GM18498 (cell line): ENCODE measurements at regions not wholly inside any gene's neighbourhood (a gene's known extent, or its start where the extent isn't known, plus 50 kb on each side); places are given as distances from the start of the nearest gene placed in this dataset.
"Not testable (repeated sequence)": the region's sequence is repeated elsewhere in the genome, so short reads cannot be mapped to it uniquely, and the experiment has no call there.

Source experiments
- ATAC-seq: cut with Tn5 transposase; IDR thresholded peaks from one replicate; pipeline ENCODE4 v1.9.1; 2021; ENCODE audit warnings: mild to moderate bottlenecking, moderate library complexity; ENCODE audit not compliant: unreplicated experiment

GRCh38 chr20:6715401-6715941 is 52.0 kb upstream of the BMP2 start:
- no peak for ATAC-seq

GRCh38 chr20:6714279-6714711 is 53.2 kb upstream of the BMP2 start:
- no peak for ATAC-seq

- ATAC-seq, result no peak
Observed at GRCh38 chr20:6711951-6712649, 55.4 kb upstream of the BMP2 start.

GRCh38 chr20:6709910-6710595 is 57.4 kb upstream of the BMP2 start:
- ATAC-seq, result no peak

GRCh38 chr20:6708010-6708409 is 59.5 kb upstream of the BMP2 start:
- no peak for ATAC-seq

GRCh38 chr20:6707321-6707831 is 60.1 kb upstream of the BMP2 start:
- ATAC-seq, result no peak

GRCh38 chr20:6705926-6706548 is 61.4 kb upstream of the BMP2 start:
- no peak for ATAC-seq

GRCh38 chr20:6705106-6705766 is 62.2 kb upstream of the BMP2 start:
- no peak for ATAC-seq

- ATAC-seq, result no peak
Observed at GRCh38 chr20:6704132-6704861, 63.2 kb upstream of the BMP2 start.

GRCh38 chr20:6703656-6704055 is 63.8 kb upstream of the BMP2 start:
- no peak for ATAC-seq

GRCh38 chr20:6703047-6703446 is 64.4 kb upstream of the BMP2 start:
- ATAC-seq, result no peak

- ATAC-seq, result no peak
Observed at GRCh38 chr20:6702144-6702543, 65.3 kb upstream of the BMP2 start.

- no peak for ATAC-seq
Observed at GRCh38 chr20:6700563-6701329, 66.7 kb upstream of the BMP2 start.

- ATAC-seq, result no peak
Observed at GRCh38 chr20:6699921-6700562, 67.4 kb upstream of the BMP2 start.

- no peak for ATAC-seq
Observed at GRCh38 chr20:6698723-6699122, 68.8 kb upstream of the BMP2 start.

GRCh38 chr20:6698056-6698455 is 69.4 kb upstream of the BMP2 start:
- no peak for ATAC-seq

GRCh38 chr20:6697228-6697972 is 70.1 kb upstream of the BMP2 start:
- ATAC-seq, result no peak

GRCh38 chr20:6696001-6696400 is 71.5 kb upstream of the BMP2 start:
- no peak for ATAC-seq

GRCh38 chr20:6693808-6694198 is 73.7 kb upstream of the BMP2 start:
- ATAC-seq, result not testable (repeated sequence)
